ENCODE measurements at regions not wholly inside any gene's neighbourhood (a gene's known extent, or its start where the extent isn't known, plus 50 kb on each side); places are given as distances from the start of the nearest gene placed in this dataset.

DNA sequence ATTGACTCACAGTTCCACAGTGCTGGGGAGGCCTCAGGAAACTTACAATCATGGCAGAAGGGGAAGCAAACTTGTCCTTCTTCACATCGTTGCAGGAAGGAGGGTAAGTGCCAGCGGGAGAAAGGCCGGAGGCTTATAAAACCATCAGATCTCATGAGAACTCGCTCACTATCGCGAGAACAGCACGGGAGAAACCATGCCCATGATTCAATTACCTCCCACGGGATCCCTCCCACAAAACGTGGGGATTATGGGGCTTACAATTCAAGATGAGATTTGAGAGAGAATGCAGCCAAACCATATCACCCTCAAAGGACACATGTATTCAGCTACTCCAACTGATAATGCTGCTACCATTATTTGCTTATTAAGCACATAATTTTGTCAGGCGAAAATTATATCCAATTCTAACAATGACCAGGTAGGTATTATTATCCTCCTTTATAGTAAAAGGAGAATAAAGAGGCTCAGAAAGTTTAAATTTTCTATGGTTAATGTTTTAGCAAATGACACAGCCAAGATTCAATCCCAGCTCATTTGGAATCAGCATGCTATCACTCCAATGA is 327.2 kb upstream of the CDIN1 start:
- Mint-ChIP-seq H3K27ac (no peak overlapping the region), H3K9me3 (no peaks in the 10 kb centered on the region), H3K4me3 (no peak overlapping the region), H3K4me1 (no peaks in the 10 kb centered on the region), H3K27me3 (no peaks in the 10 kb centered on the region), H3K36me3 (no peaks in the 10 kb centered on the region)
- ATAC-seq, result no peak

DNA sequence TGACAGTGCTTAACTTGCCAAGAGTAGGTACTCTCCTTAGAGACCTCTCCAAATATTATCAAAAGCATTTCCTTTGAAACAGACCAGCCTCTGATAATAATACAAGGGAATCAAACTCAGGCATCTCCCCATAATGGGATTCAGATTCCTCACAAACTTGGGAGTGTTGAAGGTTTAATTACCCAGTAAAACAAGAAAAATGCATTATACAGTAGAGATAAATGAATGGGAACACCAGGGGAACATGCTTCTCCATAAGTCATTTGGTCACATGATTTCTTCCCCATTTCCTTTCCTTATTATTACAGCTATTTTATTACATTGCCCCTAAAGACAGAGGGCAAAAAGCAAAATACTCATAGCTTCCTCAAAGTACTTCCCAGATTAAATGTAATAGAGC is 325.0 kb upstream of the CDIN1 start:
- no peak for ATAC-seq
- Mint-ChIP-seq H3K4me3 (no peak overlapping the region), H3K4me1 (no peaks in the 10 kb centered on the region), H3K9me3 (no peaks in the 10 kb centered on the region), H3K27me3 (no peaks in the 10 kb centered on the region), H3K27ac (no peak overlapping the region), H3K36me3 (no peaks in the 10 kb centered on the region)

DNA sequence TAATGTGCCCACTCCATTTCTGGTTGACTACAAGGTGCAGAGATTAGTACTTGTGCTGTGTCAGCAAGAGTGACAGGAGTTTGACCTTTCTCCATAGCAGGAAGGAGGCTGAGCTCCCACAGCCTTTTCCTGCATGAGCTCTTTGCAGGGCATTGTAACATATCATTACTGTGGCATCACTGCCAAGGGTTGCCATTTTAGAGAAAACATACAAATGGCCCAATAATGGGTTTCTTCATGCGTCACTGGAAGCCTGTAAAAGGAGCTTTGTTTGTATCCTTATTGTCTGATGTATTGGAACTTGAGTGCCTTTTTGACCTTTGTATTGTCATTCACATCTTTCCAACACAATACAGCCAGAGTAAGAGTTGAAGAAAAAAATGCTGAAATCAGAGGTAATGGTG is 323.0 kb upstream of the CDIN1 start:
- H3K27me3 Mint-ChIP-seq, result no peaks in the 10 kb centered on the region
- H3K27ac Mint-ChIP-seq, result no peak overlapping the region
- no peaks in the 10 kb centered on the region for H3K36me3 Mint-ChIP-seq
- no peaks in the 10 kb centered on the region for H3K9me3 Mint-ChIP-seq
- no peaks in the 10 kb centered on the region for H3K4me1 Mint-ChIP-seq
- no peak for ATAC-seq
- no peak overlapping the region for H3K4me3 Mint-ChIP-seq

DNA sequence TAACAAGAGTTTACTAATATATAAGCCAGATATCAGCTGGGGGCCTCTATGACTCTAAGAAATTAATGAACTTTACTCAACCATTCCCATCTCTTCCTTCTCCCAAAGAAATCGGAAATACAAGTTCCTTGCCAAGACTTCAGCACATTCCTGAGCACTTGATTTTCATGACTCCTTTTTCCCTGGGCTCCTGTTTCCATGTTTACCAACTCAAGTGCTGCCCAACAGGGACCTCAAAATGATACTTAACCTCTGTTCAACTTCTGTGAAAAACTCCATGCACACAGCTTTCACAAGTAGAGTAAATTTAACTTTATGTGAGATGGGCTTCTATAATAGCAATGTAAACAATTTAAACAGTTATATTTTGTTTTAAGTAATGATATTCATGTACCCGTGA is 315.8 kb upstream of the CDIN1 start:
- no peaks in the 10 kb centered on the region for H3K4me1 Mint-ChIP-seq
- no peak for ATAC-seq
- no peak overlapping the region for H3K4me3 Mint-ChIP-seq
- peaks cover 2% of the 10 kb centered on the region for H3K9me3 Mint-ChIP-seq
- no peak overlapping the region for H3K27ac Mint-ChIP-seq
- no peaks in the 10 kb centered on the region for H3K27me3 Mint-ChIP-seq
- H3K36me3 Mint-ChIP-seq, result no peaks in the 10 kb centered on the region

DNA sequence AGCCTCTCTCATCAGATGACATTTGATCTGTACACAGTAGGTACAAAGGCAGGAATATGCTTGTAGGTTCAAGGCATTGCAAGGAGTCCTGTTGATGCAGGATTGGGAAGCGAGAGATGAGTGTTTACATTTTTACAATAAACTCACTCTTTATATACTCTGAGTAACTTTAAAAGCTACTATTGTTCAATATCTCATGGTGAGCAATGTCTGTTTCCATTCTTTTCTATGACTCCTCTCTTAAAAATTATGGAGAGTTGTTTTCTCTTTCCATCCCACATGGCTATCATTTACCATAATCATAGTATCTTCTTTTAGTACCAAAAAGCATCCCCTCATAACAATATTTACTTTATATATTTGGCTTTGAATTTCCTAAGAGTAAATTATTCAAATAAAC is 314.0 kb upstream of the CDIN1 start:
- H3K27me3 Mint-ChIP-seq, result no peaks in the 10 kb centered on the region
- peaks cover 2% of the 10 kb centered on the region for H3K9me3 Mint-ChIP-seq
- H3K27ac Mint-ChIP-seq, result no peak overlapping the region
- ATAC-seq, result no peak
- H3K4me3 Mint-ChIP-seq, result no peak overlapping the region
- H3K4me1 Mint-ChIP-seq, result no peaks in the 10 kb centered on the region
- H3K36me3 Mint-ChIP-seq, result no peaks in the 10 kb centered on the region

DNA sequence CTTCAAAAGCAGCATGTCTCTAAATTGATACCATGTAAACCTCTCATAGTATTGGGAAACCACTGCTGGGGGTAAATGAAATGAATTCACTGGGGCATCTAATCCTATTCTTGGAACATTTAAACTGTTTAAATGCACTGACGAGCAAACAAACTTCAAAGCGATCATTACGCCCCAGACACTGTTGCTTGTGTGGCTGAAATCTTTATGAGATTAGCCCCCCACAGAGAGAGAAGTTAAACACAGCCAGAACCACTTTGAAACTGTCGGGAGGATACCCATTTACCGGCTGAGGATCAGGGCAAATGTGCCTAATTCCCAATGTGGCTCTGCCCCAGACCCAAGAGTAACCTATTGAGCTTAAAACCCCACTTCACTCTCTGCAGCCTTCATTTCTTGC is 308.4 kb upstream of the CDIN1 start:
- no peak for ATAC-seq
- Mint-ChIP-seq H3K4me1 (no peaks in the 10 kb centered on the region), H3K4me3 (no peak overlapping the region), H3K36me3 (no peaks in the 10 kb centered on the region), H3K27ac (no peak overlapping the region), H3K27me3 (no peaks in the 10 kb centered on the region), H3K9me3 (no peaks in the 10 kb centered on the region)

DNA sequence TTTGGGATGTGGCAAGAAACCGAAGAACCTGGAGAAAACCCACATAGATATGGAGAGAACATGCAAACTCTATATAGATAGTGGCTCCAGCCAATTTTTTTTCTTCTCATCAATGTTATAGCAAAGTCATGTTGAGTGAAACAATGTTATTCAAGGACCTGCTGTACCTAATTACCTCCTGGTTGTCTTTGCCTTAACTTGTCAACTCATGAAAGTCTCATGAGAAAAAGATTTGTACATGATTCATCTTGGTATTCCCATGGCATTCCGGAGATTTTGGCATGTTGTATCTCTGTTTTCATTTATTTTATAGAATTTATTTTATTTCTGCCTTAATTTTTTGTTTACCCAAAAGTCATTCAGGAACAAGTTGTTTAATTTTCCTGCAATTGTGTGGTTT is 303.8 kb upstream of the CDIN1 start:
- Mint-ChIP-seq H3K27ac (no peak overlapping the region), H3K4me3 (no peak overlapping the region), H3K4me1 (no peaks in the 10 kb centered on the region), H3K27me3 (no peaks in the 10 kb centered on the region), H3K36me3 (no peaks in the 10 kb centered on the region), H3K9me3 (peaks cover 10% of the 10 kb centered on the region)
- ATAC-seq, result no peak

DNA sequence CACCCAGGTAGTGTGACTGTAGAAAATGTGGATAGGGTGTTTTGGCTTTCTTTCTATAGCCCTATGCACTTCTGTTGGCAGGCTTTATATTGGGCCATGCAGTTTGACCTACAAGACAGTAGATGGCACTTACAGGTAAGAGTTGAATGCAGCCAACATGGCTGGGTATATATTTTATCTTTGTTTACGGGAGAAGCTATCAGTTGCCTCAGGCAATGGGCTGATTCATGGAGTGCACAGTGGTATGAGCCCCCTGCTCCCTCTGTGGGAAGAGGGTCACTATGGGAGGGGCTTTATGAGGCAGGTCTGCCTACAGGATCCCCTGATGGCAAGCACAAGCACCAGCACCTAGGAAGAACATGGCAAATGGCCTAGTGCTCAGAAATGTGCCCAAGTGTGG is 301.2 kb upstream of the CDIN1 start:
- Mint-ChIP-seq H3K27ac (no peak overlapping the region), H3K4me1 (no peaks in the 10 kb centered on the region), H3K9me3 (peaks cover 10% of the 10 kb centered on the region), H3K36me3 (no peaks in the 10 kb centered on the region), H3K4me3 (no peak overlapping the region), H3K27me3 (no peaks in the 10 kb centered on the region)
- ATAC-seq, result no peak

DNA sequence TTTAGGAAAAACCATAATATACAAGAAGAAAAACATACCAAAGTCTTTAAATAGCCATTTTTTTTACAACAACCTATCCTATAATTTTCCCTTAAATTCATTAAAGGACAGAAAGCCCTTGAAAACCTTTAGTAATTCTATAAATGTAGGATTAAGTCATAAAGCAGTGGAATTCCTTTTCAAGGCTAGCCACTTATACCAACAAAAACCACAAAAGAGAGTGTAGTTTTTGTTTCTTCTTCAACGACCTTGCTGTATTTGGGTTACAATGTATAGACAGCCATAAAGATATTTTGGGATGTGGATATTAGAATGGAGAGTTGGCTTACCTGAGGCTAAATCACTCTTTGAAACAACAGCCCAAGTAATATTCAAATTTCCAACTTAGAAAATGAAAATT is 296.6 kb upstream of the CDIN1 start:
- no peak overlapping the region for H3K27ac Mint-ChIP-seq
- no peak overlapping the region for H3K4me3 Mint-ChIP-seq
- H3K9me3 Mint-ChIP-seq, result peaks cover 6% of the 10 kb centered on the region
- H3K27me3 Mint-ChIP-seq, result no peaks in the 10 kb centered on the region
- no peaks in the 10 kb centered on the region for H3K36me3 Mint-ChIP-seq
- no peak for ATAC-seq
- H3K4me1 Mint-ChIP-seq, result no peaks in the 10 kb centered on the region

DNA sequence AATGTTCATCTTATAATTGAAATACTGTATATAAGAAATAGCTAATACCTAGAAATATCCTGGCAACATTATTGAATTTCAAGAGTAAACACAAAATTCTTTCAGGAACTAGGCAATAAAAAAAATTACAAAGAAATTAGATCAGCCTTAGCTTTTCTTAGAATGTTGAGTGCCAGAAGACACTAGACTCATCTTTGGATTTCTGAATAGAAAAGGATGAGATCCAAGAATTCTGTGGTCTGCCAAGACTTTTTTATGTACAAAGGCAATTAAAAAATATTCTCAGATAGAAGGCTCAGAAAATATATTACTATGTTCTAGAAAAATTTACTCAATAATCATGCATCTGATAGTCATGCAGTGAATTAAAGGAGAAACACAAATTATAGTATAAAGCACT is 294.5 kb upstream of the CDIN1 start:
- H3K9me3 Mint-ChIP-seq, result peaks cover 3% of the 10 kb centered on the region
- ATAC-seq, result no peak
- no peak overlapping the region for H3K4me3 Mint-ChIP-seq
- H3K27me3 Mint-ChIP-seq, result peaks cover 9% of the 10 kb centered on the region
- no peaks in the 10 kb centered on the region for H3K36me3 Mint-ChIP-seq
- H3K4me1 Mint-ChIP-seq, result no peaks in the 10 kb centered on the region
- H3K27ac Mint-ChIP-seq, result no peak overlapping the region

DNA sequence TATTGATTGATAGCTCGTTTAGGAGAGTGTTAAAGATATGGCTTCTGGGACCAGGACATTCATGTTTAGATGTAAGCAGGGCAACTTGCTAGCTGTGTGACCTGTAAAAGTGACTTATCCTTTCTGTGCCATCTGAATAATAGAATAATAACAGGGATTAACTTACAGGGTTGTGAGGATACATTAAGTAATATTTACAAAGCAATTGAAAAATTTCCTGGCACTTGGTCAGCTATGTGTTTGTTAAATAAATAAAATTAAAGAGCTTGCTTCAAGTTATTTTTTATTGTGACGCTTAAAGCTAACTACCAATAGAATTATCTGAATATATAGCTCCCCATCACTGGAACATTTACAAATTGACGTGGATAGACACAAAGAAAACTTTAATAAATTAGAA is 287.9 kb upstream of the CDIN1 start:
- Mint-ChIP-seq H3K27ac (no peak overlapping the region), H3K9me3 (no peaks in the 10 kb centered on the region), H3K4me3 (no peak overlapping the region), H3K36me3 (no peaks in the 10 kb centered on the region), H3K27me3 (peaks cover 12% of the 10 kb centered on the region), H3K4me1 (no peaks in the 10 kb centered on the region)
- ATAC-seq, result no peak

DNA sequence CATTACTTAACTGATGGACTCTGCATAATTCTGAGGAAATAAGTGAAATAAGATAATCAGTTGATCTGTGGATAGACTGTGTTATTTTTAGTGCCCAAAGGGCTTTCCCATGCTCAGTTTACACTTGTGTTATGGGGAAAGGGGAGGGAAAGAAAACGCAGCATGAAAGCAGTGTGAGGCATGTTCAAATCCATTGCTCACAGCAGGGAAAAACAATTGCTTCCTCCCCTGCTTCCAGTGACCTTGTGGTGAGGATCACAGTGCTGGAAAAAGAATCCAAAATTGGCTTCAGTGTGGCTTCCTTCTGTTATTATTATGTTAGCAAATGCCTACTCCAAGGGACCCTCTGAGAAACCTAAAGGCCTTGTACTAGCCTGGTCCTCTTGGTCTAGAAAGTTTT is 285.1 kb upstream of the CDIN1 start:
- Mint-ChIP-seq H3K27ac (no peak overlapping the region), H3K4me1 (no peaks in the 10 kb centered on the region), H3K4me3 (no peak overlapping the region), H3K9me3 (no peaks in the 10 kb centered on the region), H3K27me3 (peaks cover 8% of the 10 kb centered on the region), H3K36me3 (no peaks in the 10 kb centered on the region)
- ATAC-seq, result no peak

DNA sequence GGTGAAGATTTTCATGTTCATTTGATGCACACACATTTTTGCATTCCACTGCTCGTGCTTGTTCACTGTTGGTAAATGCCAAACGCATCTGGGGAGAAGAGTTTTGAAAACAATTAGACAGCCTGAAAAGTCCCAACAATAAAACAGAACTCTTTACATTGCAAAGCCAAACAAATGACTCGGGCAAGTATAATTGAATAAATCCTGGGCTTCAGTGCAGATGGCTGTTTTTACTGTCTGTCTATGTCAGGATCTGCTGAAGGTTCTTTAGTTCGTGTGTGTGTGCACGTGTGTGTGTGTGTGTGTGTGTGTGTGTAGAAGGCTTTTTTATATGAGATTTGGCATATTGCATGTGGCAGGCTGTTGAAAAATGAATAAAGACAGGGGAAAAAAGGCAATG is 277.5 kb upstream of the CDIN1 start:
- ATAC-seq, result no peak
- no peaks in the 10 kb centered on the region for H3K27me3 Mint-ChIP-seq
- no peak overlapping the region for H3K27ac Mint-ChIP-seq
- no peaks in the 10 kb centered on the region for H3K4me1 Mint-ChIP-seq
- peaks cover 2% of the 10 kb centered on the region for H3K9me3 Mint-ChIP-seq
- no peaks in the 10 kb centered on the region for H3K36me3 Mint-ChIP-seq
- H3K4me3 Mint-ChIP-seq, result no peak overlapping the region

DNA sequence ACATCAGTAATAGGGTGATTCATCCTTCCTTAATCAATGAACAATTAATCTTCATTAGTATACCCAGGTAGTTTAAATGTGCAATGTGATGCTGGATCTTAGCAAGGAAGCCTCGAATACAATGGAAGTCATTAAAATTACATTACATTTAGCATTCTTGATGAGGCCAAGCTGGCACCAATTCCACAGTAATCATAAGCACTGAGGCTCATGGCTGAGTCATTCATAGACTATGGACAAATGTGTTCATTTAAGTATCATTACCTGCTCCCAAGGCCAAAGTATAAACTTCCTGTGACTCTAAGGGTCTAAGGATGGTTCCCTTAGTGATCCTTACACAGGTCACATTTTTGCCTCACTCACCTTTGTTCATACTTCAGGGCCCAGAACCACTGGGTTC is 266.4 kb upstream of the CDIN1 start:
- Mint-ChIP-seq H3K9me3 (peaks cover 3% of the 10 kb centered on the region), H3K36me3 (no peaks in the 10 kb centered on the region), H3K27ac (no peak overlapping the region), H3K4me3 (no peak overlapping the region), H3K4me1 (no peaks in the 10 kb centered on the region), H3K27me3 (no peaks in the 10 kb centered on the region)
- ATAC-seq, result no peak

DNA sequence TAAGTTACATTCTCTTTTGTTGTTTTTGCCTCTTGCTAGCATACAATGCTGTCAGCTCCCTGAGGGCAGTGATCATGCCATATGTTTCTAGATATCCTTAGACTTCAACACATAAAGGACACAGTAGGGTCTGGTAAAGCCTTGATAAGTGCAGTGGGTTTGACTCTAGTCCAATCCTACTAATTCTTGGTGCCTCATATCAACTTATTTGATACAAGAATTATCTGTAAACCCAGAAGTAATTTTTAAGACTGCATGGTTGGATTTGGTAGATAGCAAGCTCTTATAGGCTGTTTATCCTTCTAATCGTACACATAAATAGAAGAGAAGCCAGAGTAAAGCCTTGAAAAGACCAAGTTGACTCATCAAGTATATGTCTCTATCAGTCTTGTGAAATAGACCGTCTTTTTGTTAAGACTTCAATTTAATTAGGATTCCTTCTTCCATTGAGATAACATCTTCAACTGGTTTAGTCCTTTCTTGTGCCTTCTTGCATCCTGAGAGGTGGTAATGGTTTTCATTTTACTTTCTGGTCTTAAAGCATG is 265.6 kb upstream of the CDIN1 start:
- no peaks in the 10 kb centered on the region for H3K4me1 Mint-ChIP-seq
- no peak overlapping the region for H3K27ac Mint-ChIP-seq
- H3K4me3 Mint-ChIP-seq, result no peak overlapping the region
- peaks cover 3% of the 10 kb centered on the region for H3K9me3 Mint-ChIP-seq
- no peaks in the 10 kb centered on the region for H3K27me3 Mint-ChIP-seq
- H3K36me3 Mint-ChIP-seq, result no peaks in the 10 kb centered on the region
- ATAC-seq, result no peak

DNA sequence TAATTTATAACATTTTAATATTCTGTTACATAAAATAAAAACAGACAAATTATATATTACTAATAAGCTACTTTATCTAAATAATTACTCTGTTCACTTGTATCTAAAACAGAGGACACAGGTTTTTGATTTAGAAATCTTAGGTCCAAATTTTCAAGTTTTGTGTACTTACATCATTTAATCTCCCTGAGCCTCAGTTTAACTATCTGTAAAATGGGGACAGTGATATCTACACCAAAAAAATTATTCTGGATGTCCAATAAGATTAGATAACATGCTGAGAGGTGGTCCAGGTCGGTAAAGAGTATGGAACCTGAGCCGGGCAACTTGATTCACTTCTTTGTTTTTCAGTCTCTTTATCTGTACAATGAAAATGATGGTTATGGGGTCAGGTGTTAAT is 263.8 kb upstream of the CDIN1 start:
- H3K4me1 Mint-ChIP-seq, result no peaks in the 10 kb centered on the region
- no peak for ATAC-seq
- no peaks in the 10 kb centered on the region for H3K9me3 Mint-ChIP-seq

DNA sequence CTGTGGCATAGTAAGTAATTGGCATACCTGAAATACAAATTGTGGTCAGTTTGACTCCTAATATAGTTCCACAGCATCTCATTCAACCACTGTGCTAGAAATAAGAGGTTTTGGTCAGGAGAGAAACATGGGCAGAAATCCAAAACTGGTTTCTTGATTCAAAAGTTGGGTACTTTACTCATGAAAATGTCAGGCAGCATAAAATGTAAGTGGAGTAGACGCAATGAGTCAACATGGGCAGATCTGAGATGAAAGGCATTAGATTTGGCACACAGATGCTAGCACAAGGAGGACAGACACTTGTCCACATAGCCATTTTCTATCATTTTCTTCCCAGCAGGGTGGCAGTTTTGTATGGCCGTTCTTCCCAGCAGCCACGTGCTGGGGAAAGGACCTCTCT is 255.8 kb upstream of the CDIN1 start:
- peaks cover 4% of the 10 kb centered on the region for H3K9me3 Mint-ChIP-seq
- no peak overlapping the region for H3K27ac Mint-ChIP-seq
- no peaks in the 10 kb centered on the region for H3K36me3 Mint-ChIP-seq
- H3K4me3 Mint-ChIP-seq, result no peak overlapping the region
- H3K4me1 Mint-ChIP-seq, result no peaks in the 10 kb centered on the region
- no peak for ATAC-seq
- no peaks in the 10 kb centered on the region for H3K27me3 Mint-ChIP-seq

More for the DNA sequence above, 263.8 kb upstream of the CDIN1 start:
- Mint-ChIP-seq H3K36me3 (no peaks in the 10 kb centered on the region), H3K27ac (no peak overlapping the region), H3K4me3 (no peak overlapping the region), H3K27me3 (no peaks in the 10 kb centered on the region)
